ENCODE measurements at regions not wholly inside any gene's neighbourhood (a gene's known extent, or its start where the extent isn't known, plus 50 kb on each side); places are given as distances from the start of the nearest gene placed in this dataset.

DNA sequence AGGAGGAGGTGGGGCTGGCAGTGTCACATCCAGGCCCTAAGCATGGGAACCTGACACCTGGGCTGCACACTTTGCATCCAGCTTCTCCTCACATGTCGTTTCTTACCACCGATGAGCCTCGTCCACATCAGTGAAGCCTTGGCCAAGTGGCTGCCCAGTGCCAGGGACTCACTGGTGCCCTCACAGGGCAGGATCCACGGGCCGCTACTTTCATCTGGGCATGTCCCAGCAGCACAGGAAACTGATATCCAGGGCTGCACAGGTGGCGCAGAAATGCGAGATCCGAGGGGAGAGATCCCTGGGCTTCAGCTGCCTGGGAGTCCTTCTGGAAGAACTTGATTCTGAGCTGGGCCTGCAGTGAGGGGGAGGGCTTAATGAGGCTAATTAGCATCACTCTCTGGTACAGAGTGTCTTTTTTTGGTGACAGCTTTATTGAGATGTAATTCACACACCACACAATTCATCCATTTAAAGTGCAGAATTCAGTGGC, 291.6 kb upstream of the HDAC4 start:
- Histone ChIP-seq H3K4me1 (ENCODE audit: control insufficient read depth, insufficient read depth, low read length) (peaks cover 8% of the 10 kb centered on the region), H3K36me3 (ENCODE audit: control insufficient read depth, insufficient read depth, low read length) (no peaks in the 10 kb centered on the region), H3K27ac (ENCODE audit: low read length) (no peak overlapping the region), H3K9me3 (ENCODE audit: control insufficient read depth, insufficient read depth, low read length) (no peaks in the 10 kb centered on the region), H3K27me3 (ENCODE audit: control insufficient read depth, insufficient read depth, low read length) (no peaks in the 10 kb centered on the region), H3K4me3 (ENCODE audit: low read length) (no peak overlapping the region)
- DNase-seq: no peak
- TF ChIP-seq, protein P1, sequence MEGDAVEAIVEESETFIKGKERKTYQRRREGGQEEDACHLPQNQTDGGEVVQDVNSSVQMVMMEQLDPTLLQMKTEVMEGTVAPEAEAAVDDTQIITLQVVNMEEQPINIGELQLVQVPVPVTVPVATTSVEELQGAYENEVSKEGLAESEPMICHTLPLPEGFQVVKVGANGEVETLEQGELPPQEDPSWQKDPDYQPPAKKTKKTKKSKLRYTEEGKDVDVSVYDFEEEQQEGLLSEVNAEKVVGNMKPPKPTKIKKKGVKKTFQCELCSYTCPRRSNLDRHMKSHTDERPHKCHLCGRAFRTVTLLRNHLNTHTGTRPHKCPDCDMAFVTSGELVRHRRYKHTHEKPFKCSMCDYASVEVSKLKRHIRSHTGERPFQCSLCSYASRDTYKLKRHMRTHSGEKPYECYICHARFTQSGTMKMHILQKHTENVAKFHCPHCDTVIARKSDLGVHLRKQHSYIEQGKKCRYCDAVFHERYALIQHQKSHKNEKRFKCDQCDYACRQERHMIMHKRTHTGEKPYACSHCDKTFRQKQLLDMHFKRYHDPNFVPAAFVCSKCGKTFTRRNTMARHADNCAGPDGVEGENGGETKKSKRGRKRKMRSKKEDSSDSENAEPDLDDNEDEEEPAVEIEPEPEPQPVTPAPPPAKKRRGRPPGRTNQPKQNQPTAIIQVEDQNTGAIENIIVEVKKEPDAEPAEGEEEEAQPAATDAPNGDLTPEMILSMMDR (IDR thresholded peaks at IDR 0.05): no peak
- no peaks in the 10 kb centered on the region for H3K36me3 Mint-ChIP-seq
- no peak overlapping the region for H3K27ac Mint-ChIP-seq
- 93% methylated on average over 8 of the region's 8 CpGs for WGBS (ENCODE audit: insufficient coverage)
- H3K27me3 Mint-ChIP-seq (ENCODE audit: low read depth in 2 of 2): peaks cover 23 to 39% of the 10 kb centered on the region in 2 donors
- no peak overlapping the region for H3K4me3 Mint-ChIP-seq
- H3K4me1 Mint-ChIP-seq: peaks cover 9 to 11% of the 10 kb centered on the region in 2 donors
- H3K9me3 Mint-ChIP-seq: no peaks in the 10 kb centered on the region
- ATAC-seq: no peak
- intact Hi-C loops (cut with micrococcal nuclease): no loop called here

DNA sequence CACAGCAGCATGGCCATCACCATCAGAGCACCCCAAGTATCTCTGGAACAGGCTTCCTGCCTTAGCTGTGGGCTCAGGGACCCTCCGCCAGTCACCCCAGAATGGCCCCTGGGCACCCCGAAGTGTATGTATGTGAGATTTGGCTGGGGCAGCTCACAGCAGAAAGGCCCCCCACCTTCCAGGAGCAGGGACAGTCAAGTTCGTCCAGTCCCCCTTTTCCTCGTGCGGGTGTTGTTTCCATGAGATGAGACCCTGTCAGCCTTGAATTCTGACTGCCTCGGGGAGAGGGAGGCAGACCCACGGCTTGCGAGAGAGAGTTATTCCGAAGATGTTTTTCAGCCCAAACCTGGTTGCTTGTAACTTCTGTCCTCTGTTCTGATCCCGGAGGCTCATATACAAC, 290.9 kb upstream of the HDAC4 start:
- Mint-ChIP-seq H3K27me3 (ENCODE audit: low read depth in 2 of 2) (peaks cover 21 to 33% of the 10 kb centered on the region in 2 donors), H3K27ac (no peak overlapping the region), H3K9me3 (no peaks in the 10 kb centered on the region), H3K36me3 (no peaks in the 10 kb centered on the region), H3K4me1 (peaks cover 9 to 11% of the 10 kb centered on the region in 2 donors), H3K4me3 (no peak overlapping the region)
- Histone ChIP-seq H3K9me3 (ENCODE audit: control insufficient read depth, insufficient read depth, low read length) (no peaks in the 10 kb centered on the region), H3K4me1 (ENCODE audit: control insufficient read depth, insufficient read depth, low read length) (peaks cover 8% of the 10 kb centered on the region), H3K4me3 (ENCODE audit: low read length) (no peak overlapping the region), H3K36me3 (ENCODE audit: control insufficient read depth, insufficient read depth, low read length) (no peaks in the 10 kb centered on the region), H3K27ac (ENCODE audit: low read length) (no peak overlapping the region), H3K27me3 (ENCODE audit: control insufficient read depth, insufficient read depth, low read length) (no peaks in the 10 kb centered on the region)
- 92% methylated on average over 10 of the region's 10 CpGs for WGBS (ENCODE audit: insufficient coverage)
- DNase-seq (no peak), ATAC-seq (no peak)
- intact Hi-C loops (cut with micrococcal nuclease): no loop called here
- TF ChIP-seq, protein P1 (IDR thresholded peaks at IDR 0.05): no peak

DNA sequence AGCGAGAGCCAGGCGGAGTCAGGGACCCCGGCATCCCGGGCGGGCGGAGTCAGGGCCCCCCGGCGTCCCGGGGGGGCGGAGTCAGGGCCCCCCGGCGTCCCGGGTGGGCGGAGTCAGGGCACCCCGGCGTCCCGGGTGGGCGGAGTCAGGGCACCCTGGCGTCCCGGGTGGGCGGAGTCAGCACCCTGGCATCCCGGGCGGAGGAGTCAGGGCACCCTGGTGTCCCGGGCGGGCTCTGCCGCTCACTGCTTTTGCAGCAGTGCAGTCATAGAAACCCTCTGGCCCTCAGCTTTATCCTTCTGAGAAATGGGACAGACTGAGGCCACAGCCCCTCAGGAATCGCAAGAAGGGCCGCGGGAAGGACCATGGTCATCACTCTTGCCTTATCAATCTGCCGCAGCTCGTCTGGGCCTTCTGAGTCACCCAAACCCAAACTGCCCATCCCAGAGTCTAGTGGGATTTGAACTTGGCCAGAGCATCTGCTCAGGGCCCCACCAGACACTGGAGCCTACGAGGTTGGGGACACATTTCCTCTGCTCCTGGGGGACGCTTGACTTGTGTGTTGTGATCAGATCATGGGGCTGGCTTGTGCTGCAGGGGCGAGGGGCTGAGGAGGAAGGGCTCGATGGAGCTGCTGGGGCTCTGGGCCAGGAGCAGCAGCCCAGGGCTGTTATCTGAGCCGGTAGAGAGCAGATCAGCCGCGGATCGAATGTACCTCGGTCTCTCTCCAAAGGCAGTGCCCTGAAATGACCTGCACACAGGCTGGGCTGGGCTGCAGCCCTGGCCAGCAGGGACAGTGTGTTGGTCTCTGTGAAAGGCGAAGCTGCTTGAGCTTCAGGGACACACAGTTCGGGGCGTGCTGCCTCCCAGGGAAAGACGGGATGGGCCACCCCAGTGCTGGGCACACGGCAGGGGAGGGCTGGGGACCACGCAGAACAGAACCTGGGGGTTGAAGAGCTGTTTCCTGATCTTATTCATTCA, 290.1 kb upstream of the HDAC4 start:
- H3K9me3 ChIP-seq (ENCODE audit: control insufficient read depth, insufficient read depth, low read length): no peaks in the 10 kb centered on the region
- TF ChIP-seq, protein P1 (IDR thresholded peaks at IDR 0.05): no peak
- no peak for DNase-seq
- Mint-ChIP-seq H3K4me1 (peaks cover 7% of the 10 kb centered on the region in 2 donors), H3K4me3 (no peak overlapping the region), H3K9me3 (no peaks in the 10 kb centered on the region), H3K27ac (no peak overlapping the region), H3K36me3 (no peaks in the 10 kb centered on the region), H3K27me3 (ENCODE audit: low read depth in 2 of 2) (peaks cover 19 to 33% of the 10 kb centered on the region in 2 donors)
- 89% methylated on average over 46 of the region's 46 CpGs for WGBS (ENCODE audit: insufficient coverage)
- no peaks in the 10 kb centered on the region for H3K36me3 ChIP-seq (ENCODE audit: control insufficient read depth, insufficient read depth, low read length)
- no peaks in the 10 kb centered on the region for H3K27me3 ChIP-seq (ENCODE audit: control insufficient read depth, insufficient read depth, low read length)
- no peak overlapping the region for H3K27ac ChIP-seq (ENCODE audit: low read length)
- H3K4me3 ChIP-seq (ENCODE audit: low read length): no peak overlapping the region
- H3K4me1 ChIP-seq (ENCODE audit: control insufficient read depth, insufficient read depth, low read length): peaks cover 8% of the 10 kb centered on the region
- ATAC-seq: no peak
- intact Hi-C loops (cut with micrococcal nuclease): no loop called here
